Esophagus muscularis mucosa (tissue), 4 donors: ENCODE measurements at regions not wholly inside any gene's neighbourhood (a gene's known extent, or its start where the extent isn't known, plus 50 kb on each side); places are given as distances from the start of the nearest gene placed in this dataset.

Source experiments
- DNase-seq: peaks from one replicate; pipeline ENCODE4 v3.0.0-alpha.2; 2017; ENCODE audit errors: extremely low spot score
- H3K27ac ChIP-seq, 4 donors: fragments of 200-600 bp; sonication (generic); replicated peaks in 1 of 4; 1 replicate in 3 of 4; 2 replicates in 1 of 4; pipeline ENCODE4 v1.5.1; 2016 to 2019; ENCODE audit warnings: mild to moderate bottlenecking in 1 of 4
- H3K27me3 ChIP-seq, 4 donors: fragments of 200-600 bp; sonication (generic); one replicate each; pipeline versions ENCODE4 v1.5.1 to v1.6.0; 2016 to 2019
- H3K36me3 ChIP-seq, 4 donors: fragments of 200-600 bp; sonication (generic); one replicate each; pipeline ENCODE4 v1.5.1; 2016 to 2019
- H3K4me1 ChIP-seq, 4 donors: fragments of 200-600 bp; sonication (generic); one replicate each; pipeline ENCODE4 v1.5.1; 2016 to 2019
- H3K4me3 ChIP-seq, 4 donors: fragments of 200-600 bp; sonication (generic); 1 replicate in 2 of 4; 2 replicates in 2 of 4; pipeline ENCODE4 v1.5.1; 2016 to 2019; ENCODE audit warnings: mild to moderate bottlenecking in 4 of 4, moderate library complexity in 1 of 4
- H3K9me3 ChIP-seq, 4 donors: fragments of 200-600 bp; sonication (generic); 1 replicate in 3 of 4; 2 replicates in 1 of 4; pipeline ENCODE4 v1.5.1; 2016 to 2019
- CTCF ChIP-seq, 3 experiments: fragments of 200-600 bp in 2 of 3; fragments of 450-650 bp in 1 of 3; sonication (generic) in 2 of 3; IDR thresholded peaks; one replicate each; pipeline ENCODE4 v1.5.1; 2017 to 2019; ENCODE audit warnings: antibody characterized with exemption in 3 of 3, mild to moderate bottlenecking in 2 of 3, moderate library complexity in 1 of 3
- EP300 ChIP-seq: sonication (generic); formaldehyde crosslinking; IDR thresholded peaks from one replicate; pipeline ENCODE4 v1.6.1; 2017; ENCODE audit warnings: antibody characterized with exemption
- POLR2A ChIP-seq: fragments of 450-650 bp; IDR thresholded peaks from one replicate; pipeline ENCODE4 v1.6.1; 2017; ENCODE audit warnings: antibody characterized with exemption, moderate library complexity, mild to moderate bottlenecking, low read depth
- POLR2AphosphoS5 ChIP-seq, 2 donors: sonication (generic); formaldehyde crosslinking; IDR thresholded peaks; one replicate each; pipeline ENCODE4 v1.6.1; 2017; ENCODE audit warnings: antibody characterized with exemption in 2 of 2
- WGBS: methylation state at CpG from one replicate; pipeline ENCODE4 v1.1.5; 2018; 5-methylcytosine and 5-hydroxymethylcytosine counted together
- intact Hi-C: fragments of 100-400 bp; cut with DNase I; formaldehyde crosslinking; loops from one replicate; pipeline ENCODE4 v1.15.1; 2023

GRCh38 chr21:29465546-29465945 is 166.8 kb downstream of the BACH1 start:
- Histone ChIP-seq H3K4me3 (no peak overlapping the region), H3K9me3 (no peaks in the 10 kb centered on the region), H3K27me3 (no peaks in the 10 kb centered on the region), H3K4me1 (peaks cover 0 to 8% (median 0%) of the 10 kb centered on the region in 4 donors), H3K36me3 (no peaks in the 10 kb centered on the region), H3K27ac (no peak overlapping the region)
- 82% methylated on average over 2 of the region's 2 CpGs for WGBS
- TF ChIP-seq POLR2AphosphoS5 (IDR thresholded peaks at IDR 0.05) (no peak), POLR2A (no peak), CTCF (IDR thresholded peaks at IDR 0.05) (no peak), EP300 (no peak)
- intact Hi-C loops, result no loop called here
- DNase-seq, result no peak

- Histone ChIP-seq H3K36me3 (no peaks in the 10 kb centered on the region), H3K27me3 (no peaks in the 10 kb centered on the region), H3K4me1 (peaks cover 0 to 8% (median 0%) of the 10 kb centered on the region in 4 donors), H3K27ac (no peak overlapping the region), H3K9me3 (no peaks in the 10 kb centered on the region), H3K4me3 (no peak overlapping the region)
- TF ChIP-seq POLR2AphosphoS5 (IDR thresholded peaks at IDR 0.05), result no peak
- no peak for DNase-seq
- WGBS, result 91% methylated on average over 2 of the region's 2 CpGs
- intact Hi-C loops, result no loop called here
Observed at GRCh38 chr21:29466532-29466931, 167.8 kb downstream of the BACH1 start.

DNA sequence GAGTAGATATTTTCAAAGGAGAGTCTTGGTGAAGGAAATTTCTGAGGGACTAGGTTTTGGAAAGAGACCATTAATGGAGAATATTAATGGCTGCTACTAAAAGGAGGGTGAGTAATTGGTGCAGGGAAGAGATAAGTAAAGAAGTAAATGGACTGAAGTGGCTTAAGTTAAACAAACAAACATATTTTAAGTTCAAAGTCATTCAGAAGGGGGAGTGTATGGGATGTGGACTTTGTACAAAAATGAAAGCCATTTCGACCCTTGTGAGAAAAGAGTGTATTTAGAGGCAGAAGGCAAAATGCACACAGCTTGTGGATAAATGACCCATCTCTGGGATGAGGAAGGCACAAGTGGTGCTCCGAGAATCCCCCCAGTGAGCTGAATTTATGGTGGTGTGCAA is 171.7 kb downstream of the BACH1 start:
- Histone ChIP-seq H3K27me3 (no peaks in the 10 kb centered on the region), H3K27ac (no peak overlapping the region), H3K4me3 (no peak overlapping the region), H3K4me1 (peaks cover 0 to 1% (median 0%) of the 10 kb centered on the region in 4 donors), H3K36me3 (no peaks in the 10 kb centered on the region), H3K9me3 (no peaks in the 10 kb centered on the region)
- intact Hi-C loops, result no loop called here
- no peak for DNase-seq
- 89% methylated on average over 2 of the region's 2 CpGs for WGBS
- TF ChIP-seq POLR2AphosphoS5 (IDR thresholded peaks at IDR 0.05) (no peak), EP300 (no peak), POLR2A (no peak), CTCF (IDR thresholded peaks at IDR 0.05) (no peak)

DNA sequence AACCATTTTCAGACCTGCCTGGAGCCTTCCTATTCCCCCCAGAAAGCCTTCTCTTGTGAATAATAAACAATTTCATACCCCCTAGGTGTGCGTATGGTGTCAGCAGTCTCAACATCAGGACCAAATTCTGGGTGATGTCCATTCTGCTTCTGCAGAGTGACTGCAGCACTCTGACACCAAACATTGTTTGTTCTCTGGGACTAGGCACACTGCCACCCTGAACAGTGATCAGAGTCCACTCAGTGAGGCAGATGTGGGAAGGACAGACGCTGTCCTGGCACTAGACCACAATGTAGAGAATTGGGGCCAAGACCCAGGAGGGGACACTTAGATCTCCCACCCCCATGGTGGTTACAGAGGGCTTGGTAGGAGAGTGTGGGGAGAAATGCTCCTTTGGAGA is 175.1 kb downstream of the BACH1 start:
- no peak for TF ChIP-seq EP300
- no peak for TF ChIP-seq POLR2A
- no peak for TF ChIP-seq POLR2AphosphoS5 (IDR thresholded peaks at IDR 0.05)
- no peak for TF ChIP-seq CTCF (IDR thresholded peaks at IDR 0.05)
- DNase-seq, result no peak
- Histone ChIP-seq H3K4me3 (no peak overlapping the region), H3K36me3 (no peaks in the 10 kb centered on the region), H3K27me3 (no peaks in the 10 kb centered on the region), H3K9me3 (no peaks in the 10 kb centered on the region), H3K27ac (no peak overlapping the region), H3K4me1 (peaks cover 0 to 11% (median 6%) of the 10 kb centered on the region in 4 donors)
- intact Hi-C loops, result no loop called here
- WGBS, result 88% methylated on average over 2 of the region's 2 CpGs

DNA sequence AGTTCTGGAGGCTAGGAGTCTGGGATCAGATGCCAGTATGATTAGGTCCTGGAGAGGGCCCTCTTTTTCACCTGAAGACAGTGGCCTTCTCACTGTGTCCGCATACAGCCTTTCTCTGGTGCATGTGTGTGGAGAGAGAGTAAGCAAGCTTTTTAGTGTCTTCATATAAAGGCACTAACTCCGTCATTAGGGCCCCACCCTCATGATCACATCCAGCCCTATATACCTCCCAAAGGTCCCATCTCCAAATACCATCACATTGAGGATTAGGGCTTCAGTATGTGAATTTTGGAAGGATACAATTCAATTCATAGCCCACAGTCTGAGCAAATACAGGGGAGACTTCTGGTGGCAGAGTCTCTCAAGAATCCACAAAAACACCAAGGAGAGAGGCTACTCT is 176.6 kb downstream of the BACH1 start:
- DNase-seq, result no peak
- H3K36me3 ChIP-seq, result no peaks in the 10 kb centered on the region
- H3K27ac ChIP-seq, result no peak overlapping the region
- TF ChIP-seq EP300 (no peak), POLR2A (no peak), POLR2AphosphoS5 (IDR thresholded peaks at IDR 0.05) (no peak), CTCF (IDR thresholded peaks at IDR 0.05) (no peak)
- H3K4me3 ChIP-seq, result no peak overlapping the region
- 97% methylated on average over 2 of the region's 2 CpGs for WGBS
- no peaks in the 10 kb centered on the region for H3K9me3 ChIP-seq
- intact Hi-C loops, result no loop called here
- no peaks in the 10 kb centered on the region for H3K27me3 ChIP-seq
- H3K4me1 ChIP-seq, result peaks cover 0 to 11% (median 6%) of the 10 kb centered on the region in 4 donors
